Esophagus muscularis mucosa (tissue), 4 donors: ENCODE measurements at regions not wholly inside any gene's neighbourhood (a gene's known extent, or its start where the extent isn't known, plus 50 kb on each side); places are given as distances from the start of the nearest gene placed in this dataset.

Source experiments
- CTCF ChIP-seq, 3 experiments: fragments of 200-600 bp in 2 of 3; fragments of 450-650 bp in 1 of 3; sonication (generic) in 2 of 3; IDR thresholded peaks; one replicate each; pipeline ENCODE4 v1.5.1; 2017 to 2019; ENCODE audit warnings: antibody characterized with exemption in 3 of 3, mild to moderate bottlenecking in 2 of 3, moderate library complexity in 1 of 3
- EP300 ChIP-seq: sonication (generic); formaldehyde crosslinking; IDR thresholded peaks from one replicate; pipeline ENCODE4 v1.6.1; 2017; ENCODE audit warnings: antibody characterized with exemption
- POLR2A ChIP-seq: fragments of 450-650 bp; IDR thresholded peaks from one replicate; pipeline ENCODE4 v1.6.1; 2017; ENCODE audit warnings: antibody characterized with exemption, moderate library complexity, mild to moderate bottlenecking, low read depth

GRCh38 chr2:17194083-17194482, 324.2 kb downstream of the RAD51AP2 start:
- TF ChIP-seq EP300, result no peak
- no peak for TF ChIP-seq CTCF (IDR thresholded peaks at IDR 0.05)
- TF ChIP-seq POLR2A, result no peak
